Liver (tissue), 8 donors: ENCODE measurements at regions not wholly inside any gene's neighbourhood (a gene's known extent, or its start where the extent isn't known, plus 50 kb on each side); places are given as distances from the start of the nearest gene placed in this dataset.

Experiments
- DNase-seq: peaks from one replicate; pipeline ENCODE4 v3.0.0-alpha.2; 2017; ENCODE audit warnings: low spot score
- H3K27ac ChIP-seq, 2 donors: one replicate each; pipeline ENCODE4 v1.7.0; 2013; ENCODE audit warnings: inconsistent platforms in 2 of 2, low read length in 2 of 2, control low read depth in 1 of 2, low read depth in 1 of 2, mild to moderate bottlenecking in 1 of 2
- H3K27me3 ChIP-seq, 4 donors: one replicate each; pipeline versions ENCODE4 v1.6.1 to v1.7.0; 2013; ENCODE audit warnings: low read length in 3 of 4, inconsistent platforms in 1 of 4, mild to moderate bottlenecking in 1 of 4, moderate library complexity in 1 of 4; ENCODE audit not compliant: control insufficient read depth in 4 of 4, insufficient read depth in 4 of 4
- H3K36me3 ChIP-seq, 4 donors: one replicate each; pipeline versions ENCODE4 v1.6.1 to v1.7.0; 2013; ENCODE audit warnings: low read length in 3 of 4, mild to moderate bottlenecking in 3 of 4, low read depth in 1 of 4, moderate library complexity in 1 of 4; ENCODE audit not compliant: control insufficient read depth in 4 of 4, insufficient read depth in 3 of 4
- H3K4me1 ChIP-seq, 4 donors: one replicate each; pipeline versions ENCODE4 v1.6.1 to v1.7.0; 2013; ENCODE audit warnings: low read length in 3 of 4, mild to moderate bottlenecking in 3 of 4, moderate library complexity in 1 of 4; ENCODE audit not compliant: control insufficient read depth in 4 of 4, insufficient read depth in 4 of 4
- H3K4me3 ChIP-seq, 3 donors: one replicate each; pipeline versions ENCODE4 v1.6.1 to v1.7.0; 2013; ENCODE audit warnings: low read length in 3 of 3, control low read depth in 1 of 3, low read depth in 1 of 3, mild to moderate bottlenecking in 1 of 3
- H3K9ac ChIP-seq, 2 donors: one replicate each; pipeline ENCODE4 v1.7.0; 2013; ENCODE audit warnings: low read length in 2 of 2, mild to moderate bottlenecking in 2 of 2, moderate library complexity in 2 of 2, control low read depth in 1 of 2, low read depth in 1 of 2
- H3K9me3 ChIP-seq, 4 donors: one replicate each; pipeline versions ENCODE4 v1.6.1 to v1.7.0; 2013; ENCODE audit warnings: low read length in 3 of 4; ENCODE audit not compliant: control insufficient read depth in 4 of 4
- EGR1 ChIP-seq, 2 donors: IDR thresholded peaks; 2 replicates each; pipeline ENCODE4 v1.6.1; 2016 to 2018; ENCODE audit warnings: antibody characterized with exemption in 2 of 2, low read depth in 2 of 2
- FOXA1 ChIP-seq: IDR thresholded peaks from 2 replicates; pipeline ENCODE4 v1.6.1; 2016; ENCODE audit warnings: antibody characterized with exemption
- FOXA2 ChIP-seq: IDR thresholded peaks from 2 replicates; pipeline ENCODE4 v1.6.1; 2016; ENCODE audit warnings: antibody characterized with exemption
- GABPA ChIP-seq, 2 donors: IDR thresholded peaks in 1 of 2; conservative IDR thresholded peaks in 1 of 2; 2 replicates each; pipeline ENCODE4 v1.6.1; 2016; ENCODE audit warnings: antibody characterized with exemption in 2 of 2, mild to moderate bottlenecking in 1 of 2, moderate library complexity in 1 of 2
- HNF4A ChIP-seq, 2 donors: conservative IDR thresholded peaks; 2 replicates each; pipeline ENCODE4 v1.6.1; 2016; ENCODE audit warnings: antibody characterized with exemption in 2 of 2, mild to moderate bottlenecking in 2 of 2
- HNF4G ChIP-seq: IDR thresholded peaks from 2 replicates; pipeline ENCODE4 v1.6.1; 2016; ENCODE audit warnings: antibody characterized with exemption
- JUND ChIP-seq, 2 donors: IDR thresholded peaks; 2 replicates each; pipeline ENCODE4 v1.6.1; 2016; ENCODE audit warnings: antibody characterized with exemption in 2 of 2
- NR2F2 ChIP-seq: IDR thresholded peaks from 2 replicates; pipeline ENCODE4 v1.6.1; 2016; ENCODE audit warnings: antibody characterized with exemption
- RAD21 ChIP-seq, 2 donors: IDR thresholded peaks; 2 replicates each; pipeline ENCODE4 v1.6.1; 2016; ENCODE audit warnings: antibody characterized with exemption in 2 of 2, mild to moderate bottlenecking in 2 of 2
- RXRA ChIP-seq, 2 donors: IDR thresholded peaks; 2 replicates each; pipeline ENCODE4 v1.6.1; 2017 to 2018; ENCODE audit warnings: antibody characterized with exemption in 2 of 2, mild to moderate bottlenecking in 1 of 2
- SP1 ChIP-seq: IDR thresholded peaks from 2 replicates; pipeline ENCODE4 v1.6.1; 2018; ENCODE audit warnings: antibody characterized with exemption, mild to moderate bottlenecking
- TAF1 ChIP-seq: conservative IDR thresholded peaks from 2 replicates; pipeline ENCODE4 v1.6.1; 2016; ENCODE audit warnings: antibody characterized with exemption, mild to moderate bottlenecking
- YY1 ChIP-seq: IDR thresholded peaks from 2 replicates; pipeline ENCODE4 v1.6.1; 2016; ENCODE audit warnings: antibody characterized with exemption, mild to moderate bottlenecking
- WGBS: extraction: QIAGEN DNeasy Blood & Tissue Kit; methylation state at CpG from one replicate; pipeline ENCODE4 v1.1.7; 2013; 5-methylcytosine and 5-hydroxymethylcytosine counted together
- TF ChIP-seq, protein P1 (sequence below): IDR thresholded peaks from 2 replicates; pipeline ENCODE4 v1.6.1; 2016; ENCODE audit warnings: antibody characterized with exemption
- TF ChIP-seq, protein P2 (sequence below): IDR thresholded peaks from 2 replicates; pipeline ENCODE4 v1.6.1; 2016; ENCODE audit warnings: antibody characterized with exemption
- TF ChIP-seq, protein P3 (sequence below): fragments of 150-350 bp; IDR thresholded peaks from 2 replicates; pipeline ENCODE4 v1.5.1; 2017; ENCODE audit warnings: improper control_type of control experiment, low read depth, low read length; ENCODE audit not compliant: missing input control
- TF ChIP-seq, protein P4 (sequence below): IDR thresholded peaks from 2 replicates; pipeline ENCODE4 v1.6.1; 2016; ENCODE audit warnings: antibody characterized with exemption
- TF ChIP-seq, protein P5 (sequence below): IDR thresholded peaks from 2 replicates; pipeline ENCODE4 v1.6.1; 2016; ENCODE audit warnings: antibody characterized with exemption, mild to moderate bottlenecking
- donor health status: healthy.
- donor health status: healthy.
- donor health status: healthy.
- donor health status: healthy.
- donor health status: healthy.

DNA sequence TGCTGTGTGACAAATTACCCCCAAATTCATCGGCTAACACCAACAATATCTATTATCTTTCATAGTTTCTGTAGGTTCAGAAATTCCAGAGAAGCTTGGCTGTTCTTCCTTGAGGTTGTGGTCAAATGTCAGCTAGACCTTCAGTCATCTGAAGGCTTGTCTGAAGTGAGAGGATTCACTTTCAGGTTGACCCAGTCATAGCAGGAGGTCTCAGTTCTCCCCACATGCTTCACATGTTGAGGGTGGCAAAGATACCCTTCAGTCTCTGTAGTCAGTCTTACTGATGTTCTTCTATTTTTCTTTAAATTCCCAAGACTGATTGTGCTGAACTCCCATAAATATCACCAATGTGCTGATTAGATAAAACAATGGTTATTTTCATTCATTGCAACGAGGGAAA lies 1692.0 kb downstream of the REEP3 start (continued):
- TF ChIP-seq, protein P1, sequence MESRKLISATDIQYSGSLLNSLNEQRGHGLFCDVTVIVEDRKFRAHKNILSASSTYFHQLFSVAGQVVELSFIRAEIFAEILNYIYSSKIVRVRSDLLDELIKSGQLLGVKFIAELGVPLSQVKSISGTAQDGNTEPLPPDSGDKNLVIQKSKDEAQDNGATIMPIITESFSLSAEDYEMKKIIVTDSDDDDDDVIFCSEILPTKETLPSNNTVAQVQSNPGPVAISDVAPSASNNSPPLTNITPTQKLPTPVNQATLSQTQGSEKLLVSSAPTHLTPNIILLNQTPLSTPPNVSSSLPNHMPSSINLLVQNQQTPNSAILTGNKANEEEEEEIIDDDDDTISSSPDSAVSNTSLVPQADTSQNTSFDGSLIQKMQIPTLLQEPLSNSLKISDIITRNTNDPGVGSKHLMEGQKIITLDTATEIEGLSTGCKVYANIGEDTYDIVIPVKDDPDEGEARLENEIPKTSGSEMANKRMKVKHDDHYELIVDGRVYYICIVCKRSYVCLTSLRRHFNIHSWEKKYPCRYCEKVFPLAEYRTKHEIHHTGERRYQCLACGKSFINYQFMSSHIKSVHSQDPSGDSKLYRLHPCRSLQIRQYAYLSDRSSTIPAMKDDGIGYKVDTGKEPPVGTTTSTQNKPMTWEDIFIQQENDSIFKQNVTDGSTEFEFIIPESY = no peak

DNA sequence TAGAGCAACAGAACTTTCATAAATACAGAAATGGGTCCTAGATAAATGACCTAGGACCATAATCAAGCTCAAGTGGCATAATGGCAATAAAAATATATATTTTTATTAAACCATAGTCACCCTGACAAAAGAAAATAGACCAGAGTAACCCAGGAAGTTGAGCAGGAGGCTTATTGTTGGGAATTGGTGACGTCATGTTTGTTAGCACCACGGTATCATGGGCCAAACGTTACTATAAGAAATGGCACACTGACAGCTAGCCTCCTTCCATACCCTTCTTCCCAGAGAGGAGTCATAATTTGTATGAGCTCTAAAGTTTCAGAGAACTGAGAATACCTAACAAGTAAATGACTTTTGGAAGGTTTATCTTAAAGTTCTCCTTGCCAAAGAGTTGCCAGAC lies 1698.2 kb downstream of the REEP3 start:
- TF ChIP-seq GABPA (IDR thresholded peaks at IDR 0.05 in 1 of 2, conservative IDR thresholded peaks at IDR 0.05 in 1 of 2) (no peak), NR2F2 (no peak), HNF4G (no peak), TAF1 (no peak), FOXA1 (no peak), YY1 (no peak), HNF4A (conservative IDR thresholded peaks at IDR 0.05) (no peak), JUND (IDR thresholded peaks at IDR 0.05) (no peak), RXRA (IDR thresholded peaks at IDR 0.05) (no peak), SP1 (no peak), FOXA2 (no peak), EGR1 (IDR thresholded peaks at IDR 0.05; ENCODE audit: low read depth in 2 of 2) (no peak), RAD21 (IDR thresholded peaks at IDR 0.05) (no peak)
- TF ChIP-seq, protein P2, sequence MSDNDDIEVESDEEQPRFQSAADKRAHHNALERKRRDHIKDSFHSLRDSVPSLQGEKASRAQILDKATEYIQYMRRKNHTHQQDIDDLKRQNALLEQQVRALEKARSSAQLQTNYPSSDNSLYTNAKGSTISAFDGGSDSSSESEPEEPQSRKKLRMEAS = no peak
- TF ChIP-seq, protein P3, sequence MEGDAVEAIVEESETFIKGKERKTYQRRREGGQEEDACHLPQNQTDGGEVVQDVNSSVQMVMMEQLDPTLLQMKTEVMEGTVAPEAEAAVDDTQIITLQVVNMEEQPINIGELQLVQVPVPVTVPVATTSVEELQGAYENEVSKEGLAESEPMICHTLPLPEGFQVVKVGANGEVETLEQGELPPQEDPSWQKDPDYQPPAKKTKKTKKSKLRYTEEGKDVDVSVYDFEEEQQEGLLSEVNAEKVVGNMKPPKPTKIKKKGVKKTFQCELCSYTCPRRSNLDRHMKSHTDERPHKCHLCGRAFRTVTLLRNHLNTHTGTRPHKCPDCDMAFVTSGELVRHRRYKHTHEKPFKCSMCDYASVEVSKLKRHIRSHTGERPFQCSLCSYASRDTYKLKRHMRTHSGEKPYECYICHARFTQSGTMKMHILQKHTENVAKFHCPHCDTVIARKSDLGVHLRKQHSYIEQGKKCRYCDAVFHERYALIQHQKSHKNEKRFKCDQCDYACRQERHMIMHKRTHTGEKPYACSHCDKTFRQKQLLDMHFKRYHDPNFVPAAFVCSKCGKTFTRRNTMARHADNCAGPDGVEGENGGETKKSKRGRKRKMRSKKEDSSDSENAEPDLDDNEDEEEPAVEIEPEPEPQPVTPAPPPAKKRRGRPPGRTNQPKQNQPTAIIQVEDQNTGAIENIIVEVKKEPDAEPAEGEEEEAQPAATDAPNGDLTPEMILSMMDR = no peak
- TF ChIP-seq, protein P4, sequence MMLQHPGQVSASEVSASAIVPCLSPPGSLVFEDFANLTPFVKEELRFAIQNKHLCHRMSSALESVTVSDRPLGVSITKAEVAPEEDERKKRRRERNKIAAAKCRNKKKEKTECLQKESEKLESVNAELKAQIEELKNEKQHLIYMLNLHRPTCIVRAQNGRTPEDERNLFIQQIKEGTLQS = no peak
- TF ChIP-seq, protein P1 = no peak
- TF ChIP-seq, protein P5, sequence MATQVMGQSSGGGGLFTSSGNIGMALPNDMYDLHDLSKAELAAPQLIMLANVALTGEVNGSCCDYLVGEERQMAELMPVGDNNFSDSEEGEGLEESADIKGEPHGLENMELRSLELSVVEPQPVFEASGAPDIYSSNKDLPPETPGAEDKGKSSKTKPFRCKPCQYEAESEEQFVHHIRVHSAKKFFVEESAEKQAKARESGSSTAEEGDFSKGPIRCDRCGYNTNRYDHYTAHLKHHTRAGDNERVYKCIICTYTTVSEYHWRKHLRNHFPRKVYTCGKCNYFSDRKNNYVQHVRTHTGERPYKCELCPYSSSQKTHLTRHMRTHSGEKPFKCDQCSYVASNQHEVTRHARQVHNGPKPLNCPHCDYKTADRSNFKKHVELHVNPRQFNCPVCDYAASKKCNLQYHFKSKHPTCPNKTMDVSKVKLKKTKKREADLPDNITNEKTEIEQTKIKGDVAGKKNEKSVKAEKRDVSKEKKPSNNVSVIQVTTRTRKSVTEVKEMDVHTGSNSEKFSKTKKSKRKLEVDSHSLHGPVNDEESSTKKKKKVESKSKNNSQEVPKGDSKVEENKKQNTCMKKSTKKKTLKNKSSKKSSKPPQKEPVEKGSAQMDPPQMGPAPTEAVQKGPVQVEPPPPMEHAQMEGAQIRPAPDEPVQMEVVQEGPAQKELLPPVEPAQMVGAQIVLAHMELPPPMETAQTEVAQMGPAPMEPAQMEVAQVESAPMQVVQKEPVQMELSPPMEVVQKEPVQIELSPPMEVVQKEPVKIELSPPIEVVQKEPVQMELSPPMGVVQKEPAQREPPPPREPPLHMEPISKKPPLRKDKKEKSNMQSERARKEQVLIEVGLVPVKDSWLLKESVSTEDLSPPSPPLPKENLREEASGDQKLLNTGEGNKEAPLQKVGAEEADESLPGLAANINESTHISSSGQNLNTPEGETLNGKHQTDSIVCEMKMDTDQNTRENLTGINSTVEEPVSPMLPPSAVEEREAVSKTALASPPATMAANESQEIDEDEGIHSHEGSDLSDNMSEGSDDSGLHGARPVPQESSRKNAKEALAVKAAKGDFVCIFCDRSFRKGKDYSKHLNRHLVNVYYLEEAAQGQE = no peak
- no peak overlapping the region for H3K27ac ChIP-seq
- no peaks in the 10 kb centered on the region for H3K4me1 ChIP-seq
- H3K4me3 ChIP-seq = no peak overlapping the region
- no peak overlapping the region for H3K9ac ChIP-seq
- no peaks in the 10 kb centered on the region for H3K9me3 ChIP-seq
- no peaks in the 10 kb centered on the region for H3K27me3 ChIP-seq
- 84% methylated on average over 3 of the region's 3 CpGs for WGBS
- DNase-seq = no peak
- no peaks in the 10 kb centered on the region for H3K36me3 ChIP-seq
